ENCODE measurements at regions not wholly inside any gene's neighbourhood (a gene's known extent, or its start where the extent isn't known, plus 50 kb on each side); places are given as distances from the start of the nearest gene placed in this dataset.
"Not testable (repeated sequence)": the region's sequence is repeated elsewhere in the genome, so short reads cannot be mapped to it uniquely, and the experiment has no call there.

DNA sequence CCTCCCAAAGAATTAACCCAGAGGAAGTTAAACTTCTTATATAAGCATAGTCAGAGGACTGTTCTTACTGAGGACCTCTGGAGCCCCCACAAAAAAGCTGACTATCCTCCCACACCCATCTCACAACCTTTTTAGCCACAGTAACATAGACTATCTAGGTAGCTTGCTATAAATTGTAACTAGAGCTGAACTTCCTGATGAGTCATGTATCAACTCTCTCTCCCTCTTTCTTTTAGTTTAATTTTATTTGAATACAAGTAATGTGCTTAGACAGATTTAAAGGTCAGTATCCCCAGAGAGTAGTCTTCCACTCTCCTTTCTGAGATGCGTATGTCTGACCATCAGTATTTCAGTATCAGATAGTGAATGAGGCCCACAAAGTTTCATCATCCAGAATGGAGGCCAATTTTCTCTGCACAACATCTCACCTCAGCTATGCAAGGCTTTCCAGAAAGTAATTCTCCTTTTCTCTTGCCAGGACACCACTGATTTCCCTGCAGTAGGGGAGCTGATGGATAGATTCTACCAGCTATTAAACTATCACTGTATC lies 104.0 kb upstream of the MYRIP start:
- intact Hi-C loops (cut with DNase I; ENCODE audit: low total_unique reads), result no loop called here
- no peaks in the 10 kb centered on the region for H3K36me3 ChIP-seq
- in situ Hi-C loops (cut with MboI; ENCODE audit: low sequenced_read_pairs in 4 of 4), result loop anchor here in 3 of 4 donors (10.0 to 25.0 kb wide), 2 partner anchors 469 to 482 kb away; no protein-coding TSS in a partner anchor
- H3K27me3 ChIP-seq, result no peaks in the 10 kb centered on the region
- DNase-seq (no peak), ATAC-seq (no peak)
- no peak overlapping the region for H3K4me3 ChIP-seq
- TF ChIP-seq, protein P1, sequence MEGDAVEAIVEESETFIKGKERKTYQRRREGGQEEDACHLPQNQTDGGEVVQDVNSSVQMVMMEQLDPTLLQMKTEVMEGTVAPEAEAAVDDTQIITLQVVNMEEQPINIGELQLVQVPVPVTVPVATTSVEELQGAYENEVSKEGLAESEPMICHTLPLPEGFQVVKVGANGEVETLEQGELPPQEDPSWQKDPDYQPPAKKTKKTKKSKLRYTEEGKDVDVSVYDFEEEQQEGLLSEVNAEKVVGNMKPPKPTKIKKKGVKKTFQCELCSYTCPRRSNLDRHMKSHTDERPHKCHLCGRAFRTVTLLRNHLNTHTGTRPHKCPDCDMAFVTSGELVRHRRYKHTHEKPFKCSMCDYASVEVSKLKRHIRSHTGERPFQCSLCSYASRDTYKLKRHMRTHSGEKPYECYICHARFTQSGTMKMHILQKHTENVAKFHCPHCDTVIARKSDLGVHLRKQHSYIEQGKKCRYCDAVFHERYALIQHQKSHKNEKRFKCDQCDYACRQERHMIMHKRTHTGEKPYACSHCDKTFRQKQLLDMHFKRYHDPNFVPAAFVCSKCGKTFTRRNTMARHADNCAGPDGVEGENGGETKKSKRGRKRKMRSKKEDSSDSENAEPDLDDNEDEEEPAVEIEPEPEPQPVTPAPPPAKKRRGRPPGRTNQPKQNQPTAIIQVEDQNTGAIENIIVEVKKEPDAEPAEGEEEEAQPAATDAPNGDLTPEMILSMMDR (IDR thresholded peaks at IDR 0.05 in 4 of 5, conservative IDR thresholded peaks at IDR 0.05 in 1 of 5), result no peak
- TF ChIP-seq POLR2A (IDR thresholded peaks at IDR 0.05), result no peak
- H3K4me1 ChIP-seq, result no peaks in the 10 kb centered on the region
- H3K9me3 ChIP-seq, result no peaks in the 10 kb centered on the region
- H3K27ac ChIP-seq, result no peak overlapping the region

DNA sequence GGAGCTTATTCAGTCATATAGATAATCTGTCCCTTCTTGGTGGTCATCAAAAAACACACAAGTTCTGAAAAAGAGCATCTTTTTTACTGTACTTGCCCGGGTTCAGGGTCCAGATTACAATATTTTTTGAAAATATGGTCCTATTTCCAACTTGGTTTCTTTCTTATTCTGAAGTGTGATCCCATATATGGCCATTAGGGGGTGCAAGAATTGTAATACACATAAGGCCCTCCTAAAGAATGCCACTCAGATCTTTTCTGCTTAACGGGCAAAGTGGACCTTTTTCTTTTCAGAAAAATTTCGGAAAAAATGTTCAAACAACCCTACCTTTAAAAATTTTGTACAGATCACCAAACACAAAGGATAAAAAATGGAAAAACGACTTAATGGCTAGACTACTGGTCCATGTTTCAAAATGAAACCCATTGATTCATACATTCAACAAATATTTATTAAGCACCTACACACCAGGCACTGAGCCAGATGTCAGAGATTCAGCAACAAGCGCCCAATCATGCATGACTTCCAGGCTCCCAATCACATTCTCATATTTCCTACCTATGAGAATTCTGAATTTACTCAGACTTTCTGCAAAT lies 102.0 kb upstream of the MYRIP start:
- no peaks in the 10 kb centered on the region for H3K27me3 ChIP-seq
- intact Hi-C loops (cut with DNase I; ENCODE audit: low total_unique reads) (no loop called here), in situ Hi-C loops (cut with MboI; ENCODE audit: low sequenced_read_pairs in 4 of 4) (loop anchor here in 3 of 4 donors (10.0 to 25.0 kb wide), 2 partner anchors 467 to 480 kb away; no protein-coding TSS in a partner anchor)
- H3K4me1 ChIP-seq, result no peaks in the 10 kb centered on the region
- no peak overlapping the region for H3K4me3 ChIP-seq
- ATAC-seq (no peak), DNase-seq (no peak)
- H3K9me3 ChIP-seq, result no peaks in the 10 kb centered on the region
- TF ChIP-seq POLR2A (IDR thresholded peaks at IDR 0.05), result no peak
- TF ChIP-seq, protein P1 (IDR thresholded peaks at IDR 0.05 in 4 of 5, conservative IDR thresholded peaks at IDR 0.05 in 1 of 5), result peak; percentile 33 to 67 (median 52)
- H3K36me3 ChIP-seq, result no peaks in the 10 kb centered on the region
- no peak overlapping the region for H3K27ac ChIP-seq

DNA sequence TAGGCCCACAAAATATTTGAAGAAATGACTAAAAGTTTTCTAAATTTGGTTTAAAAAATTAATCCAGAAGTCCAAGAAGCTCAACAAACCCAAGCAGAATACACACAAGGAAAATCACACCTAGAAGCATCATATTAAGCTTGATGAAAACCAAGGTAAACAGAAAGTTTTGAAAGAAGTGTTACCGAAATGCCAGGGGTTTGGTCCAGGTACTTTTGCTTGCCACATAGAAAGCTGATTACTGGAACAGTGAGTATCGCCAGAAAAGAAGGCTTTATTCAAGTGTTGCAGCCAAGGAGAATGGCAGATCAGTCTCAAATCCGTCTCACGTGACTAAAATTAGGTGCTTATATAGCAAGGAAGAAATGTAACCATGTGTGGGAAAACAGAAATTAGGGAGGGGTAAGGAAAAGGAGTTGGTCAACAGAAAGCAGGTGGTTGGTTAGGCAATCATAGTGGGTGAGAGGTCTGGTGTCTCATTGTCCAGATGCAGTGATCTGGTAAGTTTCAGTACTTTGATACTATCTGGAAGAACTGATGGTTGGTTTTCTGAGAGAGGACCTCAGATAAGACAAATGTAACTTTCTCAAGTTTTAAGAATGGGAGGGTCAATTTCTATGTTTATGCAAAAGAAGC lies 96.9 kb upstream of the MYRIP start:
- DNase-seq, result no peak
- H3K4me1 ChIP-seq, result no peaks in the 10 kb centered on the region
- no peak overlapping the region for H3K27ac ChIP-seq
- no peaks in the 10 kb centered on the region for H3K36me3 ChIP-seq
- intact Hi-C loops (cut with DNase I; ENCODE audit: low total_unique reads), result no loop called here
- ATAC-seq, result no peak
- in situ Hi-C loops (cut with MboI; ENCODE audit: low sequenced_read_pairs in 4 of 4), result loop anchor here in 2 of 4 donors (25.0 kb wide), 1 partner anchor 475 kb away; no protein-coding TSS in a partner anchor
- no peak for TF ChIP-seq POLR2A (IDR thresholded peaks at IDR 0.05)
- TF ChIP-seq, protein P1 (IDR thresholded peaks at IDR 0.05 in 4 of 5, conservative IDR thresholded peaks at IDR 0.05 in 1 of 5), result no peak
- H3K9me3 ChIP-seq, result no peaks in the 10 kb centered on the region
- no peaks in the 10 kb centered on the region for H3K27me3 ChIP-seq
- H3K4me3 ChIP-seq, result no peak overlapping the region

DNA sequence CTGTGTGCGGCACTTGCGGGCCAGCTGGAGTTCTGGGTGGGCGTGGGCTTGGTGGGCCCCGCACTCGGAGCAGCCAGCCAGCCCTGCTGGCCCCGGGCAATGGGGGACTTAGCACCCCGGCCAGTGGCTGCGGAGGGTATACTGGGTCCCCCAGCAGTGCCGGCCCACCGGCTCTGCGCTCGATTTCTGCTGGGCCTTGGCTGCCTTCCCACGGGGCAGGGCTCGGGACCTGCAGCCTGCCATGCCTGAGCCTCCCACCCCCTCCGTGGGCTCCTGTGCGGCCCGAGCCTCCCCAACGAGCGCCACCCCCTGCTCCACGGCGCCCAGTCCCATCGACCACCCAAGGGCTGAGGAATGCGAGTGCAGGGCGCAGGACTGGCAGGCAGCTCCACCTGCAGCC lies 96.1 kb upstream of the MYRIP start:
- H3K27ac ChIP-seq; H3K9me3 ChIP-seq; ATAC-seq; H3K36me3 ChIP-seq; H3K27me3 ChIP-seq; intact Hi-C loops (cut with DNase I; ENCODE audit: low total_unique reads); H3K4me3 ChIP-seq; DNase-seq; H3K4me1 ChIP-seq: not testable (repeated sequence)
- in situ Hi-C loops (cut with MboI; ENCODE audit: low sequenced_read_pairs in 4 of 4), result loop anchor here in 2 of 4 donors (25.0 kb wide), 1 partner anchor 474 kb away; no protein-coding TSS in a partner anchor

DNA sequence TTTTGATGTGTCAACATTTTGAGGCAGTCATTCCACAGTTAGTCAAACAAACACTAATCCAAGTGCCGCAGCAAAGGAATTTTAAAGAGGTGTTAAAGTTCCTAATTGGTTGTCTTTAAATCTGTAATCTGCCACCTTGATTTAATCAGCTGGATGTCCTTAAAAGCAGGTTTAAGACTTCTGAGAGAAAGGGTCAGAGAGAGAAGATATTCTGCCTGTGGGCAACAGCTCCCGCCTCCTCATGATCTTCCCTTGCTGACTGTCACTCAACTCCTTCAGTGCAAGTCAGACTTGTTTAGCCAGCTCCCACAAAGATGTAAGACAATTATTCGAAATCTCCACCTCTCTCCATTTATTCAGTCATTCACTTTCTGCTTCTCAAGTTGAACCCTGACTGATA lies 92.6 kb upstream of the MYRIP start:
- ATAC-seq (no peak), DNase-seq (no peak)
- Histone ChIP-seq H3K36me3 (no peaks in the 10 kb centered on the region), H3K27me3 (no peaks in the 10 kb centered on the region), H3K9me3 (no peaks in the 10 kb centered on the region), H3K27ac (no peak overlapping the region), H3K4me3 (no peak overlapping the region), H3K4me1 (no peaks in the 10 kb centered on the region)
- in situ Hi-C loops (cut with MboI; ENCODE audit: low sequenced_read_pairs in 4 of 4) (loop anchor here in 2 of 4 donors (25.0 kb wide), 1 partner anchor 470 kb away; no protein-coding TSS in a partner anchor), intact Hi-C loops (cut with DNase I; ENCODE audit: low total_unique reads) (no loop called here)
- TF ChIP-seq POLR2A (IDR thresholded peaks at IDR 0.05), result no peak
- TF ChIP-seq, protein P1 (IDR thresholded peaks at IDR 0.05 in 4 of 5, conservative IDR thresholded peaks at IDR 0.05 in 1 of 5), result no peak

All from gastrocnemius medialis (tissue), 4 donors.